Cerebellar cortex (tissue), 1 donor: ENCODE measurements at regions not wholly inside any gene's neighbourhood (a gene's known extent, or its start where the extent isn't known, plus 50 kb on each side); places are given as distances from the start of the nearest gene placed in this dataset.
"Not testable (repeated sequence)": the region's sequence is repeated elsewhere in the genome, so short reads cannot be mapped to it uniquely, and the experiment has no call there.

Experiments used
- DNase-seq: peaks from one replicate; pipeline ENCODE4 v3.0.0-alpha.2; 2015; ENCODE audit warnings: low spot score

DNA sequence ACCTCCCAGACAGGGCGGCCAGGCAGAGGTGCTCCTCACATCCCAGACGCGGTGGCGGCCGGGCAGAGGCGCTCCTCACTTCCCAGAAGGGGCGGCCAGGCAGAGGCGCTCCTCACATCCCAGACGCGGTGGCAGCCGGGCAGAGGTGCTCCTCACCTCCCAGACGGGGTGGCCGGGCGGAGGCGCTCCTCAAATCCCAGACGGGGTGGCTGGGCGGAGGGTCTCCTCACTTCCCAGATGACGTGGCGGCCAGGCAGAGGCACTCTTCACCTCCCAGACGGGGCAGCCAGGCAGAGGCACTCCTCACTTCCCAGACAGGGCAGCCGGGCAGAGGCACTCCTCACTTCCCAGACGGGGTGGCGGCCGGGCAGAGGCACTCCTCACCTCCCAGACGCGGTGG lies 247.7 kb upstream of the USP9Y start:
- DNase-seq, result not testable (repeated sequence)

- DNase-seq, result no peak
These were observed 241.1 kb upstream of the USP9Y start for GRCh38 chrY:12459965-12460364.

DNA sequence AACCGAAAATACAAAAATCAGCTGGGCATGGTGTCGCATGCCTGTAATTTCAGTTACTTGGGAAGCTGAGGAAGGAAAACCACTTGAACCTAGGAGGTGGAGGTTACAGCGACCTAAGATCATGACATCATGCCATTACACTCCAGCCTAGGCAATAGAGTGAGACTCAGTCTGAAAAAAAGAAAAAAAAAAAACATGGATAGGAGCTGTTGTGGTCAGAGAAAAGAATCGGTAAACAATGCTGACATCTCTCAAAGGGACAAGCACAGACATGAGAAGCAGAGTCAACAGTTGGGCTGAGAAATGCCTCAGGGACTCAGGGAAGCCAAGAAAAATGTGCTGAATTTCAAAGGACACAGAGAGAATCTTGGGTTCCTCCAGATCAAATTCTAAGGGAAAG lies 236.9 kb upstream of the USP9Y start:
- no peak for DNase-seq

GRCh38 chrY:12465706-12466105 lies 235.3 kb upstream of the USP9Y start:
- no peak for DNase-seq

GRCh38 chrY:12469081-12469480 lies 231.9 kb upstream of the USP9Y start:
- DNase-seq, result no peak

DNA sequence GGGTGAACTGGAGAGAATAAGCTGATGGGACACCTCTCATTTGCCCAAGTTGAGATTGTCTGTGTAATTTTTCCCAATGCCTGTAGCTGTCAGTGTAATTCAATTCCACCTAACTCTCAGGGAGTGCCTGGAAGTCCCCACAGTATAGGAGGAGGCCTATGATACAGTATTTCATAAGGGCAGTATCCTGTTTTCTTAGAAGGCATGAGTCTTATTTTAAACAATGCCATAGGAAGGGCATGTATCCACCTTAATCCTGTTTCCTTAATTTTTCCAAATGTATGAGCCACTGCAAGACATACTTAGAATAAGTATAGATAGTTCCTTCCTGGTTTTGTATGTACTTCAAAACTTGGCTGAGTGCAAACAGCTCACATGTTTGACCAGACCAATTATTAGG lies 226.6 kb upstream of the USP9Y start:
- DNase-seq, result no peak

DNA sequence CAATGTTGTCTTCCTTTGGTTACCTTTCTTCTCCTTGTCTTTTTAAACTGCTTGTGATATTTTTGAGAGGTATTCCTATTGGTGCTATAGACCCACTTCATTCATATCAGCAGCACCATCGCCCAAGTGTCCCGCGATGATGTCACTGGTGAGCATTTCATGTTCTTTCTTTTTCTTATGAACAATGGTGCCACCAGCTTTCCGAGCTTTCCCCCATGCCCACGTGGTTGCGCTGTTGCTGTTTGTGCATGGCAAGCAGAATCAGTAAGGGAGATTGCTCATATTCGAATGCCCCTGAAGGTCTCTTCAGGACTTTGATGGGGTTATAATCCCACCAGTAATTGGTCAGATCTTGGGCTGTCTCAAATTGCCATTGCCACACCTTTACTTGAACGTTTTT lies 221.6 kb upstream of the USP9Y start:
- DNase-seq, result peak; percentile 12

DNA sequence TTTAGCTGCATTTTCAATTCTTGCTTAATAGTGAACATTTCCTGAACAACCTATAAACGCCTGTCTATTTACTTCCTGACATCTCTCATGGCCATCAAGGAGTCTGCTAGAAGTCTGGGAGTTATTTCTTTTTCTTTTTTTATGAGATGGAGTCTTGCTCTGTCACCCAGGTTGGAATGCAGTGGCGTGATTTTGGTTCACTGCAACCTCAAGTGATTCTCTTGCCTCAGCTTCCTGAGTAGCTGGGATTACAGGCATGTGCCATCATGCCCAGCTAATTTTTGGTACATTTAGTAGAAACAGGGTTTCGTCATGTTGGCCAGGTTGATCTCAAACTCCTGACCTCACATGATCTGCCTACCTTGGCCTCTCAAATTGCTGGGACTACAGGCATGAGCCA lies 217.6 kb upstream of the USP9Y start:
- no peak for DNase-seq

DNA sequence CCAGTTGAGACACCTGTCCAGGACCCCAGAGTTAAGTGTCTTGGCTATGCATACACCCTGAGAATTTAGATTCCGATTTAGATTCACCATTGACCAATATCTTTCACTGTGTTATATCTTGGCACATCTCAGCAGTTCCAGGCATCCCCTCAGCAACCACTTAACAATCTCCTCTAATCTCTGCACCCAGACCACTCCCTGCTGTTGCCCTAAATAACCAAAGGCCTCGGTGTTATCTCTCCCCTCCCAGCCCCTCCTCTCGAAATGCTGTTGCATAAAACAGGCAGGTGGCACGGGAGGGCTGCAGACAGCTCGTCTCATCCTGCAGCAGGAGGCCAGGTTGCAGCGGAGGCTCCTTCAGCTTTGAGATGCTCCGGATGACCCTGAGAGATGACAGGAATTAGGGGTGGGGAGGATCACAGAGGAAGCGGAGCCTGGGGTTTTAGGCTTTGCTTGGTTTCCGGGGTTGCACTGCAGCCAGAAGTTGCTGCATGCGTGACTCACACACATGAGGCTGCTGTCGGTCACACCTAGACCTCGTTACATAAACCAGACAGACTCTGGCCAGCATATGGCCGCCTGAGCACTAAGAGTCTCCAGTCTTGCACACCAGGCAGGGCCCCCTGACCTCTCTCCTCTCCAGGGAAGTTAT lies 210.3 kb upstream of the USP9Y start:
- DNase-seq, result no peak

DNA sequence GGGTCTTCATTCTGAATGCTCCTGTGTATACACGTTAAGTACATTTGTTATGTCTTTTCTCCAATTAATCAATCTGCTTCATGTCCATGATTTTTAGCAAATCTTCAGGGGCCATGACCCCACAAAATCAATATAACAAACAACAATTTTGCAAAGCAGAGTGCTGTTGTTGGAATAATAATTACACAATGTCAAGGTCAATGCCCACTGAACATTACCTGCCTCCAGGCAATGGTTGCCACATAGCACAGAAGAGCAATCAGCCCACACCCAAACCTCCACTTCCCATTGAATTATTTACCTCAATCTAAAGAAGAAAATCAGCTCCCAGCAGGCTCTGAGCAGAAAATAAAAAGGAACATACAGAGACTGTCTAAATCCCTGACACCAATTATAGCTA lies 208.8 kb upstream of the USP9Y start:
- DNase-seq, result no peak

GRCh38 chrY:12496007-12496406 lies 205.0 kb upstream of the USP9Y start:
- DNase-seq, result no peak

GRCh38 chrY:12500096-12500495 lies 200.9 kb upstream of the USP9Y start:
- DNase-seq, result no peak

DNA sequence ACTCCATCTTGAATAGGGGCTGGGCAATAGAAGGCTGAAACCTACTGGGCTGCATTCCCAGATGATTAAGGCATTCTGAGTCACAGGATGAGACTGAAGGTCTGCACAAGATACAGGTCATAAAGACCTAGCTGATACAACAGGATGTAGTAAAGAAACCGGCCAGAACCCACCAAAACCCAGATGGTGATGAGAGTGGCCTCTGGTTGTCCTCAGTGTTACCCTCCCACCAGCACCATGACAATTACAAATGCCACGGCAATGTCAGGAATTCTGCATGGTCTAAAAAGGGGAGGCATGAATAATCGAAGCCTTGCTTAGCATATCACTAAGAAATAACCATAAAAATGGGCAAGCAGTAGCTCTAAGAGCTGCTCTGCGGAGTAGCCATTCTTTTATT lies 197.0 kb upstream of the USP9Y start:
- not testable (repeated sequence) for DNase-seq

DNA sequence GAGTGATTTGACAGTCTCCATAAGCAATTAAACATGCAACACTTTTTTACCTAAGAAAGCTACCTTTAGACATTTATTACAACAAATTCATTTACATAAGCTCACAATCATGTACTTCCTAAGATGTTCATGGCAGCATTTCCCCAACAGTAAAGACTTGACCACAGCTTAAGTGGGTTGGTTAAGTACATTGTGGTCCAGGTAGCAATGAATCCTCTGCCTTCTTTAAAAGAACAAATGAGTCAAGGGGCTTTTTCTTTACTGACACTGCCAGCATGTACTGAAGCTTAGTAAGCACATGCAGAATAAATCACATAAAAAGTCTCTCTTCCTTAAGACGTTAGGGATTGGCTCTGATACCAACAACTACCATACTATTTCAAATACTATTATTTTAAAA lies 183.7 kb upstream of the USP9Y start:
- DNase-seq, result no peak

DNA sequence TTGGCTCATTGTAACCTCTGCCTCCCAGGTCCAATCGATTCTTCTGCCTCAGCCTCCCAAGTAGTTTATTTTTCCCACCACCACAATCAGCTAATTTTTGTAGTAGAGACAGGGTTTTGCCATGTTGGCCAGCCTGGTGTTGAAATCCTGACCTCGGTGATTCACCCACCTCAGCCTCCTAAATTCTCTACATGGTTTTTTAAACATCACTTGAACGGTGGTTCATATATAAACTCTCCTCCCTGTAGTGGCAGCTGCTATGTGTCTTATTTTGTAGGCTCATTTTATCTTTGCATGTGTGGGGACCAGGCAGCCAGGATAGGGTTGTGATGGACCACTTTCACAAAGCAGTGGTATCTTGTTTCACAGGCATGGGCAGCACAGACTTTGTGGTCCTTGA lies 175.8 kb upstream of the USP9Y start:
- no peak for DNase-seq

- peak; percentile 42 for DNase-seq
These were observed 174.5 kb upstream of the USP9Y start for GRCh38 chrY:12526362-12527063.

DNA sequence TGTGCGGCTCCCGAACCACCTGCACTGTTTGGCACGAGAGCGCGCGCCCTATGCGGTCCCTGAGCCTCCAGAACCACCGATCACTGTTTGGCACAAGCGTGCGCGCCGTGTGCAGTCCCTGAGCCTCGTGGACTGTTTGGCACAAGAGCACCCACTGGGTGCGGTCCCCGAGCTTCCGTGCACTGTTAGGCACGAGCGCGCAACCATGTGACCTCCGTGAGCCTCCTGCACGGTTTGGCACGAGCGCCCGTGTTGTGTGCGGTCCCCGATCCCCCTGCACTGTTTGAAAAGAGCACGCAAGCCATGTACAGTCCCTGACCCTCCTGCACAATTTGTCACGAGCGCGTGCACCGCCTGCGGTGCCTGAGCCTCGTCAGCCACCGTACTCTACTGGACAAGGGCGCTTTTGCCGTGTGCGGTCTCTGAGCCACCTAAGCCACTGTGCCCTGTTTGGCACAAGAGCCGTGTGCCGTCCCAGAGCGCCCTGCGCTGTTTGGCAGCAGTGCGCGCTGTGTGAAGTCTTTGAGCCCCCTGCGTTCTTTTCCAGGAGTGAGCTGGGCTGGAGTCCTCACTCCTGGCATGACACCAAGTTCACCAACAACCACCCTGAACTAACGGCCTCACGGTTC lies 163.7 kb upstream of the USP9Y start:
- DNase-seq, result no peak

GRCh38 chrY:12546746-12547420 lies 154.1 kb upstream of the USP9Y start:
- DNase-seq, result no peak

GRCh38 chrY:12552471-12553283 lies 148.4 kb upstream of the USP9Y start:
- no peak for DNase-seq

- DNase-seq, result no peak
These were observed 147.1 kb upstream of the USP9Y start for GRCh38 chrY:12553909-12554308.

DNA sequence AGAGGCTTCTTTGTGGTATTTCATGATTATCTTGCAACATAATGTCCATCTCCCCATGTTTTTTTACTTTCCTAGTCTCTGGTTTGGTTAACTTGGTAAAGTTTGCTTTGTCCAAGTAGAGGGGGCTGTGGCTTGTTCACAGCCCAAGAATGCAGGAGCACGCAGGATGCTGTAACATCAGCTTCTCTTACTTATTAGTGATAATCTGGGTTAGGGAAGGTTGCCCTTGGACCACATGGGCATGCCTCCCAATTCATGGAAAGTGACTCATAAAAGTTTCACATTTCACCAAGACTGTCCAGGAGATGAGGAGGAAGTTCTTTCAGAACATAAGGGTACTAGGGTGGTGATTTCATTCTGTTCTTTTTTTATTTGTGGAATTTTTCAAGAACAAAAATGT lies 146.0 kb upstream of the USP9Y start:
- DNase-seq, result no peak

DNA sequence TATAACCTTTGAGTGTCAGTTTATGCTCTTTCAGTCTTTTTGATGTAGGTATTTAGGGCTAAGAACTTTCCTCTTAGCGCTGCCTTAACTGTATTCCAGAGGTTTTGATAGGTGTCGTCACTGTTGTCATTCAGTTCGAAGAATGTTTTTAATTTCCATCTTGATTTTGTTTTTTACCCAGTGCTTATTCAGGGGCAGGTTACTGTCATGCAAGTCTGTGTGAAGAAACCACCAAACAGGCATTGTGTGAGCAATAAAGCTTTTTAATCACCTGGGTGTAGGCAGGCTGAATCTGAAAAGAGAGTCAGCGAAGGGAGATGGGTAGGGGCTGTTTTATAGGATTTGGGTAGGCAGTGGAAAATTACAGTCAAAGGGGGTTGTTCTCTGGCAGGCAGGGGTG lies 142.0 kb upstream of the USP9Y start:
- DNase-seq, result no peak
